ENCODE measurements at regions not wholly inside any gene's neighbourhood (a gene's known extent, or its start where the extent isn't known, plus 50 kb on each side); places are given as distances from the start of the nearest gene placed in this dataset.

DNA sequence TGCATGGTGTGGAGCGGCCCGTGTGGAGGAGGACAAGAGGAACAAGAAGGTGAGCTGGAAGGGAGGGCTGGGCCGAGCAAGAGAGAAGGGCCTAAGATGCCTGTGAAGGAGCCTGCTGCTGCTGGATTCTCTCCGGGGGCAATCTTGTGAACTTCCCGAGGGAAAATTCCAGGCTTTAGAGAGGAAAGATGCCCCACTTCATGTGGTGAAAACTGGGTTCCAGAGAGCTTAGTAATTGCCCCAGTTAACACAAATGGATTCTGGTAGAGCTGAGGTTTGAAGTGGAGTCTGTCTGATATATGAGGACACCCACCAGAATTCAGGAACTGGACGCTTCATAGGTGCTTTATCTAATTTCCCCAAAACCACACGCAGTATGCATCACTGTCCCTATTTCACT is 114.1 kb upstream of the ZMIZ1 start:
- TF ChIP-seq, protein P1, sequence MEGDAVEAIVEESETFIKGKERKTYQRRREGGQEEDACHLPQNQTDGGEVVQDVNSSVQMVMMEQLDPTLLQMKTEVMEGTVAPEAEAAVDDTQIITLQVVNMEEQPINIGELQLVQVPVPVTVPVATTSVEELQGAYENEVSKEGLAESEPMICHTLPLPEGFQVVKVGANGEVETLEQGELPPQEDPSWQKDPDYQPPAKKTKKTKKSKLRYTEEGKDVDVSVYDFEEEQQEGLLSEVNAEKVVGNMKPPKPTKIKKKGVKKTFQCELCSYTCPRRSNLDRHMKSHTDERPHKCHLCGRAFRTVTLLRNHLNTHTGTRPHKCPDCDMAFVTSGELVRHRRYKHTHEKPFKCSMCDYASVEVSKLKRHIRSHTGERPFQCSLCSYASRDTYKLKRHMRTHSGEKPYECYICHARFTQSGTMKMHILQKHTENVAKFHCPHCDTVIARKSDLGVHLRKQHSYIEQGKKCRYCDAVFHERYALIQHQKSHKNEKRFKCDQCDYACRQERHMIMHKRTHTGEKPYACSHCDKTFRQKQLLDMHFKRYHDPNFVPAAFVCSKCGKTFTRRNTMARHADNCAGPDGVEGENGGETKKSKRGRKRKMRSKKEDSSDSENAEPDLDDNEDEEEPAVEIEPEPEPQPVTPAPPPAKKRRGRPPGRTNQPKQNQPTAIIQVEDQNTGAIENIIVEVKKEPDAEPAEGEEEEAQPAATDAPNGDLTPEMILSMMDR (IDR thresholded peaks at IDR 0.05) = no peak
- TF ChIP-seq POLR2A (IDR thresholded peaks at IDR 0.05) = no peak
